ENCODE measurements at regions not wholly inside any gene's neighbourhood (a gene's known extent, or its start where the extent isn't known, plus 50 kb on each side); places are given as distances from the start of the nearest gene placed in this dataset.

DNA sequence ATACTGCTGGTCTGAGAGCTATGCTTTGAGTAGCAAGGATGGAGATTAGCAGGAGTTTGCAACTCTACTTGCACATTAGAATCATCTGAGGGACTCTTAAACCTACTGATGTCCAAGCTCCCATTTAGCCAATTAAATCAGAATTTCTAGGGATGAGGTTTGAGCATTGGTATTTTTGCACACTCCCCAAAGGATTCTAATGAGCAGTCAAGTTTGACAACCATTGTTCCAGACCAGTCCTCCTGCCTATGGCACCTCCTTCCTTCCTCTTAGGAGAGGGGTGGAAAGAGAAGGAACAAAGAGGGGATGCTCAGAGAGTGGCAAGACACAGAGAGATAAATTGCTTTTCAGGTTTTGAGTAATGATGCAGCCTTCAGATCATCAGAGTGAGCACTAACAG, 275.5 kb upstream of the ROPN1 start:
- no peak for DNase-seq (ENCODE audit: extremely low spot score, unreplicated experiment)
- H3K27ac Mint-ChIP-seq: no peak overlapping the region
- H3K36me3 Mint-ChIP-seq: no peaks in the 10 kb centered on the region
- H3K4me3 Mint-ChIP-seq: no peak overlapping the region
- H3K9me3 Mint-ChIP-seq: no peaks in the 10 kb centered on the region
- no peak for TF ChIP-seq CTCF (conservative IDR thresholded peaks at IDR 0.05)
- peaks cover 38% of the 10 kb centered on the region for H3K4me1 Mint-ChIP-seq (ENCODE audit: unreplicated experiment)
- peaks cover 23% of the 10 kb centered on the region for H3K27me3 Mint-ChIP-seq

- Mint-ChIP-seq H3K9me3 (no peaks in the 10 kb centered on the region), H3K4me3 (no peak overlapping the region), H3K27ac (no peak overlapping the region), H3K4me1 (ENCODE audit: unreplicated experiment) (peaks cover 38% of the 10 kb centered on the region), H3K27me3 (peaks cover 23% of the 10 kb centered on the region), H3K36me3 (no peaks in the 10 kb centered on the region)
- TF ChIP-seq CTCF (conservative IDR thresholded peaks at IDR 0.05): no peak
- DNase-seq (ENCODE audit: extremely low spot score, unreplicated experiment): no peak
These were observed 276.4 kb upstream of the ROPN1 start for GRCh38 chr3:124268355-124268754.

- Mint-ChIP-seq H3K36me3 (no peaks in the 10 kb centered on the region), H3K4me1 (ENCODE audit: unreplicated experiment) (peaks cover 34% of the 10 kb centered on the region), H3K27me3 (peaks cover 21% of the 10 kb centered on the region), H3K27ac (no peak overlapping the region), H3K4me3 (no peak overlapping the region), H3K9me3 (no peaks in the 10 kb centered on the region)
- TF ChIP-seq CTCF (conservative IDR thresholded peaks at IDR 0.05): no peak
- DNase-seq (ENCODE audit: extremely low spot score, unreplicated experiment): no peak
These were observed 277.7 kb upstream of the ROPN1 start for GRCh38 chr3:124269619-124270018.

DNA sequence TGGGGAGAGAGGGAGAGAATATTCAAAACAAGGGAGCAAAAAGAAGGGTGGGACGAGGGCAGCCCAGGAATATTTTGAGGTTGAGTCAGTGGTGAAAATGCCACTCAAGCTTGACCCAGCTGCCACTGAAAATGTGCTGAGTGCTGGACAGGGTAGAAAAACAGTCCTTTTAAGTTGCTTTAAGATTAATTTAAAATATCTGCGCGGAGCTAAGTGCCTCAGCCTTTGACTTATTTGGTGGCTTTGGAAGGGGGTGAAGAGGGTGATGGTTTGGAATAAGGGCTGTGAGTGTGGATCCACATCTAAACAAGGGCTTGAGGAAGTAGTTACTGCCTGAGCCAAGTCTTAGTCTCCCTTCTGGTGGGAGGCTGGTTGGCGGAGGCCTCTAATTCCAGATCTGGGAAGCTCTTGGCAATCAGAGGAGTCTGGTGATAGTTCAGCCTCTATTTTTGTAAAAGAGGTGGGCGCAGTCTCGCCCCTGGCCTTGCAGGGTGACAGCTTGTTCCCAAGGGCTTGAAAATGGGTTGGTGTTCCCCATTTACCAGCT, 280.8 kb upstream of the ROPN1 start:
- Mint-ChIP-seq H3K36me3 (peaks cover 4% of the 10 kb centered on the region), H3K4me3 (no peak overlapping the region), H3K4me1 (ENCODE audit: unreplicated experiment) (peaks cover 30% of the 10 kb centered on the region), H3K27me3 (peaks cover 17% of the 10 kb centered on the region), H3K9me3 (no peaks in the 10 kb centered on the region), H3K27ac (peak overlapping the region; percentile 22)
- DNase-seq (ENCODE audit: extremely low spot score, unreplicated experiment): no peak
- TF ChIP-seq CTCF (conservative IDR thresholded peaks at IDR 0.05): no peak

GRCh38 chr3:124273651-124274050, 281.7 kb upstream of the ROPN1 start:
- peaks cover 26% of the 10 kb centered on the region for H3K4me1 Mint-ChIP-seq (ENCODE audit: unreplicated experiment)
- H3K9me3 Mint-ChIP-seq: no peaks in the 10 kb centered on the region
- no peak overlapping the region for H3K27ac Mint-ChIP-seq
- TF ChIP-seq CTCF (conservative IDR thresholded peaks at IDR 0.05): no peak
- H3K27me3 Mint-ChIP-seq: peaks cover 11% of the 10 kb centered on the region
- DNase-seq (ENCODE audit: extremely low spot score, unreplicated experiment): no peak
- H3K4me3 Mint-ChIP-seq: no peak overlapping the region
- H3K36me3 Mint-ChIP-seq: peaks cover 4% of the 10 kb centered on the region

GRCh38 chr3:124274051-124274450, 282.1 kb upstream of the ROPN1 start:
- Mint-ChIP-seq H3K4me3 (no peak overlapping the region), H3K36me3 (peaks cover 4% of the 10 kb centered on the region), H3K27ac (no peak overlapping the region), H3K9me3 (no peaks in the 10 kb centered on the region), H3K27me3 (peaks cover 10% of the 10 kb centered on the region), H3K4me1 (ENCODE audit: unreplicated experiment) (peaks cover 26% of the 10 kb centered on the region)
- DNase-seq (ENCODE audit: extremely low spot score, unreplicated experiment): no peak
- no peak for TF ChIP-seq CTCF (conservative IDR thresholded peaks at IDR 0.05)
